Natural killer cell (primary cell): ENCODE measurements at regions not wholly inside any gene's neighbourhood (a gene's known extent, or its start where the extent isn't known, plus 50 kb on each side); places are given as distances from the start of the nearest gene placed in this dataset.

Experiments used
- ATAC-seq, 3 donors: fragments of 150-1000 bp in 2 of 3; fragments of 200-7000 bp in 1 of 3; cut with Tn5 transposase; 1 replicate in 1 of 3; 2 replicates in 2 of 3; pipeline ENCODE4 v1.10.0; 2021; ENCODE audit warnings: mild to moderate bottlenecking in 2 of 3, moderate library complexity in 2 of 3
- DNase-seq, 2 donors: peaks; one replicate each; pipeline versions ENCODE4 v3.0.0 to v3.0.0-alpha.2; 2013 to 2021; ENCODE audit warnings: mixed read lengths in 1 of 2
- H3K27ac ChIP-seq: one replicate; pipeline ENCODE4 v1.5.1; 2013; ENCODE audit warnings: mild to moderate bottlenecking, low read length
- H3K27me3 ChIP-seq: one replicate; pipeline ENCODE4 v1.6.1; 2013; ENCODE audit warnings: low read length; ENCODE audit not compliant: control insufficient read depth, insufficient read depth
- H3K36me3 ChIP-seq: one replicate; pipeline ENCODE4 v1.6.1; 2013; ENCODE audit warnings: low read length; ENCODE audit not compliant: control insufficient read depth, insufficient read depth
- H3K4me1 ChIP-seq: one replicate; pipeline ENCODE4 v1.6.1; 2013; ENCODE audit warnings: low read length; ENCODE audit not compliant: control insufficient read depth, insufficient read depth
- H3K4me3 ChIP-seq: one replicate; pipeline ENCODE4 v1.5.1; 2013; ENCODE audit warnings: low read length
- H3K9me3 ChIP-seq: one replicate; pipeline ENCODE4 v1.6.1; 2013; ENCODE audit warnings: low read length; ENCODE audit not compliant: control insufficient read depth, insufficient read depth
- H3K27ac Mint-ChIP-seq, 2 donors: one replicate each; pipeline ENCODE4 v1.8.0; 2022; ENCODE audit warnings: mild to moderate bottlenecking in 2 of 2, mixed read lengths in 2 of 2, moderate library complexity in 1 of 2
- H3K27me3 Mint-ChIP-seq, 2 donors: one replicate each; pipeline ENCODE4 v1.8.0; 2022; ENCODE audit warnings: low read depth in 2 of 2, mixed read lengths in 2 of 2
- H3K36me3 Mint-ChIP-seq: one replicate; pipeline ENCODE4 v1.8.0; 2022; ENCODE audit warnings: mixed read lengths
- H3K4me1 Mint-ChIP-seq, 2 donors: one replicate each; pipeline ENCODE4 v1.8.0; 2022; ENCODE audit warnings: mixed read lengths in 2 of 2
- H3K4me3 Mint-ChIP-seq: one replicate; pipeline ENCODE4 v1.8.0; 2022; ENCODE audit warnings: mild to moderate bottlenecking, moderate library complexity, mixed read lengths
- H3K9me3 Mint-ChIP-seq, 2 donors: one replicate each; pipeline ENCODE4 v1.8.0; 2022; ENCODE audit warnings: mixed read lengths in 2 of 2
- CTCF ChIP-seq: fragments of 200-600 bp; IDR thresholded peaks from one replicate; pipeline ENCODE4 v1.8.0; 2022; ENCODE audit warnings: antibody characterized with exemption
- WGBS: methylation state at CpG from one replicate; pipeline ENCODE4 v1.1.7; 2013; ENCODE audit warnings: missing lambda C conversion rate; ENCODE audit not compliant: insufficient coverage; 5-methylcytosine and 5-hydroxymethylcytosine counted together
- intact Hi-C: fragments of 100-400 bp; cut with micrococcal nuclease; formaldehyde crosslinking; loops from one replicate; pipeline ENCODE4 v1.14.2; 2022

- intact Hi-C loops, result no loop called here
These were observed 137.0 kb upstream of the SEMA3A start for GRCh38 chr7:84331616-84332015.

GRCh38 chr7:84328571-84328970, 134.0 kb upstream of the SEMA3A start:
- no peaks in the 10 kb centered on the region for H3K4me1 Mint-ChIP-seq

More at GRCh38 chr7:84331616-84332015, 137.0 kb upstream of the SEMA3A start:
- Histone ChIP-seq H3K27me3 (no peaks in the 10 kb centered on the region), H3K36me3 (no peaks in the 10 kb centered on the region), H3K4me3 (no peak overlapping the region), H3K27ac (no peak overlapping the region), H3K9me3 (no peaks in the 10 kb centered on the region), H3K4me1 (no peaks in the 10 kb centered on the region)
- Mint-ChIP-seq H3K9me3 (peaks cover 15 to 20% of the 10 kb centered on the region in 2 donors), H3K36me3 (no peaks in the 10 kb centered on the region), H3K4me1 (no peaks in the 10 kb centered on the region), H3K27ac (no peak overlapping the region), H3K27me3 (no peaks in the 10 kb centered on the region), H3K4me3 (no peak overlapping the region)
- DNase-seq, result no peak
- TF ChIP-seq CTCF, result no peak
- no peak for ATAC-seq
- 94% methylated on average over 3 of the region's 3 CpGs for WGBS

GRCh38 chr7:84324136-84324630, 129.6 kb upstream of the SEMA3A start:
- Mint-ChIP-seq H3K4me3 (no peak overlapping the region), H3K9me3 (peaks cover 13 to 15% of the 10 kb centered on the region in 2 donors), H3K27me3 (no peaks in the 10 kb centered on the region), H3K4me1 (no peaks in the 10 kb centered on the region), H3K27ac (no peak overlapping the region), H3K36me3 (no peaks in the 10 kb centered on the region)
- H3K27me3 ChIP-seq, result no peaks in the 10 kb centered on the region
- H3K4me1 ChIP-seq, result no peaks in the 10 kb centered on the region
- no peak overlapping the region for H3K4me3 ChIP-seq
- DNase-seq (no peak), ATAC-seq (no peak)
- no peaks in the 10 kb centered on the region for H3K36me3 ChIP-seq
- intact Hi-C loops, result no loop called here
- TF ChIP-seq CTCF, result no peak
- H3K27ac ChIP-seq, result no peak overlapping the region
- H3K9me3 ChIP-seq, result peaks cover 4% of the 10 kb centered on the region

More at GRCh38 chr7:84328571-84328970, 134.0 kb upstream of the SEMA3A start:
- intact Hi-C loops, result no loop called here
- H3K4me1 ChIP-seq, result no peaks in the 10 kb centered on the region
- DNase-seq, result no peak
- no peaks in the 10 kb centered on the region for H3K36me3 ChIP-seq
- no peaks in the 10 kb centered on the region for H3K27me3 Mint-ChIP-seq
- no peaks in the 10 kb centered on the region for H3K27me3 ChIP-seq
- H3K4me3 Mint-ChIP-seq, result no peak overlapping the region
- H3K27ac Mint-ChIP-seq, result no peak overlapping the region
- H3K27ac ChIP-seq, result no peak overlapping the region
- no peak for ATAC-seq
- H3K9me3 ChIP-seq, result no peaks in the 10 kb centered on the region
- WGBS, result no CpG with 5 or more reads among the region's 2 CpGs
- no peak overlapping the region for H3K4me3 ChIP-seq
- H3K9me3 Mint-ChIP-seq, result peaks cover 15 to 17% of the 10 kb centered on the region in 2 donors
- H3K36me3 Mint-ChIP-seq, result no peaks in the 10 kb centered on the region
- TF ChIP-seq CTCF, result no peak

- DNase-seq, result no peak
- Histone ChIP-seq H3K9me3 (peaks cover 4% of the 10 kb centered on the region), H3K4me1 (no peaks in the 10 kb centered on the region), H3K4me3 (no peak overlapping the region), H3K27me3 (no peaks in the 10 kb centered on the region), H3K27ac (no peak overlapping the region), H3K36me3 (no peaks in the 10 kb centered on the region)
- H3K4me1 Mint-ChIP-seq, result no peaks in the 10 kb centered on the region
- peaks cover 2 to 7% of the 10 kb centered on the region in 2 donors for H3K9me3 Mint-ChIP-seq
- H3K27ac Mint-ChIP-seq, result no peak overlapping the region
- no peak overlapping the region for H3K4me3 Mint-ChIP-seq
- ATAC-seq, result no peak
- intact Hi-C loops, result no loop called here
- no peaks in the 10 kb centered on the region for H3K36me3 Mint-ChIP-seq
- TF ChIP-seq CTCF, result no peak
- no peaks in the 10 kb centered on the region for H3K27me3 Mint-ChIP-seq
These were observed 122.9 kb upstream of the SEMA3A start for GRCh38 chr7:84317536-84317935.
